DMS153 treated with DMSO at 0.1 percent for 48 hours (cell line): ENCODE measurements at regions not wholly inside any gene's neighbourhood (a gene's known extent, or its start where the extent isn't known, plus 50 kb on each side); places are given as distances from the start of the nearest gene placed in this dataset.

Source experiments
- DNase-seq: peaks from one replicate; lab custom pipeline; 2025; ENCODE audit not compliant: unreplicated experiment; lab: John Stamatoyannopoulos, UW

DNA sequence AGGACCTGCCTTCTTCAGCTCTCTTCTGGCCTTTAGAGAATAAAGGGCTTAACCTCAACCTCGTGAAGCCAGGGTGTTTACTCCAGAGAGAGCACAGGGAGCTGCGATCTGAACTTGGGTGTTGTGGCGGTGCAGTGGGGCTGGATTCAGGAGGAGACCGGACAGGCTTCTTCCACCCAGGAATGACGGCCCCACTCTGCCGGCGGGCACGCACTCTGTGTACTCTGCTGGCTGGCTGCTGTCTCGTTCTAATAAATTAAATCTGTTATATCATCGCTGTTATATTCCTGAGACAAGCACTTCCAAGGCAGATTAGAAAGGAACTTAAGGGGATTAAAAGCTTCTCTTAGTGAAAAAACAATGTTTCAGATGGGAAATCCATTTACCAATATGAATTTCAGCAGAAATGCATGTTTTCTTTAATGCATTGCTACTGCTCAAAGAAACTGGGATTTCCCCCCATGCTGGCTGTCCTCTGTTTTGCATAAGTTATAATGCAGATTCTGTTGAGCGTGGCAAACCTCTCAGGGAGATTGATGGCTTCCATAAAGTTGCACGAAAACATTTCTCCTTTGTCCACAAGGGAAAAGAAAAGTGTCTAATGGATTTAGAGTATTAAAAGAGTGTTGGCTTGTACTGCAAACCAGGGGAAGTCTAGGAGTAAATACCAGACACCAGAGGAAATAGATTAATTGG is 168.6 kb upstream of the IRX3 start:
- DNase-seq, result no peak

- no peak for DNase-seq
Measured at GRCh38 chr16:54454616-54455015, 168.0 kb upstream of the IRX3 start.

DNA sequence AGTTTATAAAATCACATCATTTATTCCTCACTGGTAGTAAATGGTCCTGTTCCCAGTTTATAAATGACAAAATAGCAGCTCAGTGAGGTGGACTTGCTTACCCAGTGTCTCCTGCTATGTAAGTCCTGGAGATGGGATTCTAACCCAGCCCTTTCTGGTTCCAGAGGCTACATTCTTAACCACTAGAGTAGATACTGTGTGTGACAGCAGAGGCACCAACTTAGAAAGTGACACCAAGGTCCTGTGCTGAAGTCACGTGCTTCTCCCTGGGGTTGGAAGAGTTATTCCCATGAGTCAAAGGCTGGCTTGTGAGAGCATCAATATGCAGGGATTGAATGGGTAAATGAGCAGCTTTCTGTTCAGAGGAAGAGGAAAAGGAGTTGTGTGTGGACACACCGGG is 167.3 kb upstream of the IRX3 start:
- no peak for DNase-seq

DNA sequence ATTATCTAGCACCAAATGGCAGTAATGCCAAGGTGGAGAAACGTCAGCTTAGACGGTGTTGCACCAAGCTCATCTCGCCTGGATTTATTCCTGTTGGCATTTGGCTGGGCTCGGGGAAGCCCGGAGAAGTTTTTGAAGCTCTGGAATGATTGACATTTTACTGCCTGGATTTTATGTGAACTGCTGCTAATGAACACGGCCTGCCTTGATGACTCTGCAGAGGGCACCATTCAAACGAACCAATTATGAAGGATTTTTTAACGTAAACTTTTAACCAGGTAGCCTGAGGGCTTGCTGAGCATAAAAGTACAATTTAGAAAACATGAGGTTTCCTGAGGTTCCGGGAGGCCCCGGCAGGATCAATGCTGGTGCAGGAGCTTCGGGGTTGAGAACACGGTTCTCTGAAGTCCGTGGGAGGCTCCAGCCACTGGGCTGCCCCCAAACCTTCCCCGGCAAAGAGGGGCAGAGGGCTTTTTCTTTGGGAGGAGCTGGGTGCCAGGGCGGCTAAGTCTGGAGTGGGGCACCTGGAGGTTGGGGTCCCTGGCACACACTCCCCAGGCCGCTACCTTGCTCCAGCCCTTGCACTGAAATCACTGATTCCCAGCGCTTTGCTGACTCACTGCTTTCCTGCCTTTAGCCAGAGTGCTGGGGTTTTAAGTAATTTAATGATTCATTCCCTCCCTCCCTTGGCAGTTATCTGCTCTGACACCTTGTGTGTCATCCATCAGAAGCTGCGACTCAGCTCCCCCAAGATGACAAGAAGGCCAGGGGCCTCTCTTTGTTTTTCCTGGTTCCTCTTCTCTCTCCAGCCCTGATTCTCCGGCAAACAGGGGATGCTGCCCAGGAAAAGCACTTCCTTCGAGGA is 161.2 kb upstream of the IRX3 start:
- no peak for DNase-seq

DNA sequence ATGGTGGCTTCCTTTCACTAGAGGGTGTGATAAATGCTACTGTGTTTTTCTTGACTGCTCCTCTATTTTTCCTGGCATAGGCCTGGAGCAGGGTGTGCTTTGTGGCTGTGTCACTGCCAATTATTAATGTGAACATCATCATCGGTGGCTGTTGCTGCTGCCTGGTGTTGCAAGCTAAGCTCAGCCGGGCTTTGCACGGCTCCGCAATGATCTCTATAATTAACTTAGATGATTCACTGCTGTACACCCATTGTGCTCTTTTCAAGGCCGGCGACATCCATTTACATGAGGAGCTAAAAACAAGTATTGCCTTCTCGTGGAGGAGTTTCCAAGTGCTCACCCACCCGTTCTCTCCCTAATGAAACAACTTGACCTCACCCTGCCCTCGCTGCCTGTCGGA is 160.1 kb upstream of the IRX3 start:
- DNase-seq, result no peak

- DNase-seq, result no peak
Measured at GRCh38 chr16:54444851-54445458, 158.4 kb upstream of the IRX3 start.

- no peak for DNase-seq
Measured at GRCh38 chr16:54443839-54444238, 157.3 kb upstream of the IRX3 start.

- DNase-seq, result no peak
Measured at GRCh38 chr16:54443352-54443751, 156.8 kb upstream of the IRX3 start.

DNA sequence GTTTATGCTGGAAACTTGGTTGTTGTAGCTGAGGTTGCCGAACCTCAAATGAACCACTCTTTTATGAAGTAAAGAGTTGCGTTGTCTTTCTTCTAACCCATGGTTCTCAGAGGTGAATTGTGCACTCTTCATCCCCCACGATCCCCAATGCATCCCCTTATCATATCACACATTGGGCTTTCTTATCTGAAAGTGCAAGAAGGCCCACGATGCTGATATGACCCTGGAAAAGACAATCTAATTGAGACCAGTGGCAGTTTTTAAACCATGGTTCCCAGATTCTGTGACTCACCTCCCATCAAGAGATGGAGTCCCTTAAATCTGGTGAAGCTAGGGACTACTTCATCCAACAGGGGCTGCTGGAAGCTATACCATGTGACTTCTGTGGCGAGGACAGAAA is 156.3 kb upstream of the IRX3 start:
- DNase-seq, result no peak

GRCh38 chr16:54438469-54438868 is 151.9 kb upstream of the IRX3 start:
- DNase-seq, result no peak

GRCh38 chr16:54437921-54438320 is 151.3 kb upstream of the IRX3 start:
- no peak for DNase-seq

- DNase-seq, result no peak
Measured at GRCh38 chr16:54437401-54437800, 150.8 kb upstream of the IRX3 start.

GRCh38 chr16:54436346-54436745 is 149.8 kb upstream of the IRX3 start:
- DNase-seq, result no peak

DNA sequence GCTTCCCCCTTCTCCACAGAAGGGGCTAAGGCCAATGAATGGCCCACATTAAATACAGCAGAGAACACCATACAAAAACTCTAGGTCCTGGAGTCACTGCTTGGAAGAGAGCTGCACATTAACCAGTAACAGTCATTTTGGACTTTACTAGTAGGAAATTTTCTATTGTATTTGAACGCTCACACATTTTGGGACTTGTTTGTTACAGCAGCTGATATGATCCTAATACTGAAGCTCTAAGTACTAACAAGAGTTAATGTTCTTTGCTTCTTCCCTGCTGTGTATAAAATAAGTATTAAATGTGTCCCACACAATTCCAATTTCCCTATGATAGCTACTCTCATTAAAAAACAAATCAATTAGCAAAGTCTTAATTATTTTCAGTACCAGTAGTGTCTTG is 148.3 kb upstream of the IRX3 start:
- DNase-seq, result no peak

DNA sequence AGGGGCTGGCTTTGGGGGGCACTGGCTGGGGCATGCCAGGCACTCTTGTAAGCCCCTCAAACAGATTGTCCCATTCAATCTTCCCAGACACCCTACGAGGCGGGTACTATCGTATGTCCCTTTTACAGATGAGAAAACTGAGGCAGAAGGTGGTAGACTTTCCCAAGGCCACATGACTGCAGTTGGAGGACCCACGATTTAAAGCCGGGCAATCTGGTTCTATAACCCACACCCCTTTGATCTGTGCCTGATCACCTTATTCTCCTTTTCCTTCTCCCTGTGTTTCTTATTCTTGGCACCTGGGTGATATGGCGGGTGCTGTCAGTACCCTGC is 146.3 kb upstream of the IRX3 start:
- DNase-seq, result no peak

DNA sequence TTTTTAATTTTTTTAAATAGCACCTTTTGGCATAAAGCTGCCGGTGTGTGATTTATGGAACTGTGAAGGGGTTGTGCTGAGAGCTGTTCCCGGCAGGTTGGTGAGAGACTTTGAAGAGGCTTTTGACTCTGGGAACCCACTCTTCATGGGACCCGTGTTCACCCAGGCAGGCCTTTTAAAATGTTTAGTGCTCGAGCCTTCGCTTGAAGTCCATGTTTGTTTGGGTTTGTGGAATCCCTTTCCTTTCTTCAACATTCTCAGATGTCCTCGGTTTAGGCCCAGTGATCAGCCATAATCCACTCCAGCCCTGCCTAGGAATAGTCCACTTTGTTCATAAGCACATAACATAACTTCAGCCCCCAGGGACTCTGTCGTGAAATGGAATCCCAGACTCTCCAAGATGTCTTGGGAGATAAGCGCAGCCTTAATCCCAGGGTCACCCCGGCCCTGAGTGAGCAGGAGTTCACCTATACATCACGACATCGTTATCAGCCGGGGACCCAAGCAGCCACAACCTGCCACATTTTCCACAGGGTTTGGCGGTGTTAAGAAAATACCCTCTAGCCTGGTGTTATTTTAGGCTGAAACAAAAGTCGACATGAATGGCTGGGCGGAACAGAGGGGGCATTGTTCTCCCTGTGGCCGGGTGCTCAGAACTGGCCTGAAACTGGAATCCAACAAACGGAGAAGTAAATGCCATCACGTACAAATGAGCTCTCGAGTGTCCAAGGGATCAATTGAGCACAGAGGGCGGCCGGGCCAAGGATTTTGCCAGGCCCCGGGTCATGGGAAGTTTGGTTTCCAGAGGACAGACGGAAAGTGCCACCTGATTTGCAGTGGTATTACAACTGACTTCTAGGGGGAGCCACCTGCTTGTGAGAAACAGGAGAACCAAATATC is 145.7 kb upstream of the IRX3 start:
- no peak for DNase-seq

DNA sequence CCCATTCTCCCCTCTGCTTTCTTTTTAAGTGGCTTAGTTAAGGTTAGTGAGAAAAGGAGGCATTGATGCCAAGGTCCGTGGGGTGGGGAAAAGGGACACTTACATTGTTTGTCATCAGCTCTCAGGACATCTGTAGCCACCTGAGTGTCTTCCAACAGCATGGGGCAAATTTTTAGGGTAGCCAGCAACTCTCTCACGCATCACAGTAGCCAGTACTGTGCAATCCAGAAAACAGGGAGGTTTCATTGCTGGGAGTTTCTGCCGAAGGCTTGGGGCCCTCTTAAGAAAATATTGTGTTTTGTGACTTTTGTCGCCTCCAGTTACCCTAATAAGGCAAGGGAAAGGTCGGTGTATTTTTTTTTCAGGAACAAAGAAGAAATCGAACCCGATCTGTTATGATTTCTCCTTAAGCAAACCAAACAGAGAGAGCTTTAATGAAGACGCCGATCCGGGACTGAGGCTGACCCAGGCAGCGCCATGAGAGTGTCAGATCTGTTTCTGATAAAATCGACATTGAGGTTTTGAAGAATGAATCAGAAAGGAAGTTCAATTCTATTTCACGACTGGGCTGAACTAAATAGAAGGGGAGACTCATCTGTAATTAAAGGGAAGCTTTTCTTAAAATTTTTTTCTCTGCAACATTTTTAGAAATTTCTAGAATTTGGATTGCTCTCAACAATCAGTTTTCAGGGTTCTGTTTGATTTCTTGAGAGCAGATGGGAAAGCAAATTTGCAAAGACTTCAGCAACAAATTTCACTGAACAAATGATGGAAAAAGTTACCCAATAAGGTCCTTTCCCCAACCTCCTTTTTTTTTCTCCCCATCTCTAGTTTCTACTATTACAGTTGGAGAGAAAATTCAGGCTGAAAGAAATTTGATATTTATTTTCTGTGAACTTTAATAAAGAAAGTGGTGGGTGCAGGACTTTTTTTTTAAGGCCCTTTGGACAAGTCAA is 144.7 kb upstream of the IRX3 start:
- no peak for DNase-seq

- DNase-seq, result no peak
Measured at GRCh38 chr16:54430491-54431030, 144.0 kb upstream of the IRX3 start.

- DNase-seq, result no peak
Measured at GRCh38 chr16:54429029-54429428, 142.4 kb upstream of the IRX3 start.

- DNase-seq, result no peak
Measured at GRCh38 chr16:54426553-54426849, 139.9 kb upstream of the IRX3 start.
